ENCODE measurements at regions not wholly inside any gene's neighbourhood (a gene's known extent, or its start where the extent isn't known, plus 50 kb on each side); places are given as distances from the start of the nearest gene placed in this dataset.

DNA sequence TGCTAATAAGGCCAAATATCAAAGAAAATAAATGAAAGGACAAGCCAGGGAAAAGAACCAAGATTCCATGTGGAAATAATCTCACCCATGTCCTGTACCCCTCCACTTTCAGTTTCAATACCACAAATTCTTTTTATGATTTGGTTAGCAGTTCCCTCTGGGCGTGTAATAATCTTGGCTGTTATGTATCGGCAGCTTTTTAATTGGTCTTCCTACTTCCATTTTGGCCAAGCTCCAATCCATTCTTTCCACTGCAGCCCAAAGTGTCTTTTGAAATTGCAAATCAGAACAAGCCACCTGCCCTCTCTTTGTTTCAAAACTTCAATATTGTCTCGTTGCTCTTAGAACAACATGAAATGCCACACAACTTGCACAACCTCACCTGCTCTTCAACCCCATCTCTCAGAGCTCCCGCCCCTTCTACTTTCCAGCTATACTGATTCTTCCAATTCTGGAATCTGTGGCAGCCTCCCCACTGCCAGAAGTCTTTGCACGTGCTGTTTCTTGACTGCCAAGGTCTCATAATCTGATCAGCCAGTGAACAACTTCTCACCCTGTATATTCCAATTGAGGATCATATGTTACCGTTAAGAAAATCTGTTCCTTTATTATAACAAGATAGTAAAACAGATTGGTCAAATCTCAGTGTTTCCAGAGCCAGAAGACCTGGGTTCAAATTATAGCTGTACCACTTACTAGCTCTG lies 354.5 kb downstream of the CBLN4 start:
- no peaks in the 10 kb centered on the region for H3K27me3 ChIP-seq (replicated peaks; ENCODE audit: control insufficient read depth, insufficient read depth, low read length)
- no peak overlapping the region for H3K4me3 ChIP-seq (ENCODE audit: low read depth, low read length)
- Mint-ChIP-seq H3K27ac (ENCODE audit: unreplicated experiment) (no peak overlapping the region), H3K27me3 (ENCODE audit: insufficient read depth, unreplicated experiment) (peaks cover 6% of the 10 kb centered on the region), H3K9me3 (ENCODE audit: unreplicated experiment) (no peaks in the 10 kb centered on the region), H3K36me3 (ENCODE audit: insufficient read depth, unreplicated experiment) (no peaks in the 10 kb centered on the region), H3K4me3 (ENCODE audit: unreplicated experiment) (no peak overlapping the region), H3K4me1 (ENCODE audit: low read depth, unreplicated experiment) (no peaks in the 10 kb centered on the region)
- no peaks in the 10 kb centered on the region for H3K9me3 ChIP-seq
- H3K4me1 ChIP-seq, result no peaks in the 10 kb centered on the region
- BruUV-seq (replicated peaks), result no TSS peak
- CTCF ChIA-PET, result interaction anchor here (1.9 kb wide), 1 partner anchor 9 kb away, joined by 5 read pairs; no protein-coding TSS in a partner anchor
- POLR2A ChIA-PET, result no interaction called here
- no peak for DNase-seq
- H3K36me3 ChIP-seq (ENCODE audit: control insufficient read depth, insufficient read depth, low read length), result no peaks in the 10 kb centered on the region
- intact Hi-C loops (cut with micrococcal nuclease; ENCODE audit: unreplicated experiment), result no loop called here
- TF ChIP-seq, protein P1, sequence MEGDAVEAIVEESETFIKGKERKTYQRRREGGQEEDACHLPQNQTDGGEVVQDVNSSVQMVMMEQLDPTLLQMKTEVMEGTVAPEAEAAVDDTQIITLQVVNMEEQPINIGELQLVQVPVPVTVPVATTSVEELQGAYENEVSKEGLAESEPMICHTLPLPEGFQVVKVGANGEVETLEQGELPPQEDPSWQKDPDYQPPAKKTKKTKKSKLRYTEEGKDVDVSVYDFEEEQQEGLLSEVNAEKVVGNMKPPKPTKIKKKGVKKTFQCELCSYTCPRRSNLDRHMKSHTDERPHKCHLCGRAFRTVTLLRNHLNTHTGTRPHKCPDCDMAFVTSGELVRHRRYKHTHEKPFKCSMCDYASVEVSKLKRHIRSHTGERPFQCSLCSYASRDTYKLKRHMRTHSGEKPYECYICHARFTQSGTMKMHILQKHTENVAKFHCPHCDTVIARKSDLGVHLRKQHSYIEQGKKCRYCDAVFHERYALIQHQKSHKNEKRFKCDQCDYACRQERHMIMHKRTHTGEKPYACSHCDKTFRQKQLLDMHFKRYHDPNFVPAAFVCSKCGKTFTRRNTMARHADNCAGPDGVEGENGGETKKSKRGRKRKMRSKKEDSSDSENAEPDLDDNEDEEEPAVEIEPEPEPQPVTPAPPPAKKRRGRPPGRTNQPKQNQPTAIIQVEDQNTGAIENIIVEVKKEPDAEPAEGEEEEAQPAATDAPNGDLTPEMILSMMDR (IDR thresholded peaks at IDR 0.05; ENCODE audit: insufficient read depth in 1 of 2, low read depth in 1 of 2, low read length in 1 of 2, severe bottlenecking in 1 of 2, unreplicated experiment in 1 of 2), result no peak

DNA sequence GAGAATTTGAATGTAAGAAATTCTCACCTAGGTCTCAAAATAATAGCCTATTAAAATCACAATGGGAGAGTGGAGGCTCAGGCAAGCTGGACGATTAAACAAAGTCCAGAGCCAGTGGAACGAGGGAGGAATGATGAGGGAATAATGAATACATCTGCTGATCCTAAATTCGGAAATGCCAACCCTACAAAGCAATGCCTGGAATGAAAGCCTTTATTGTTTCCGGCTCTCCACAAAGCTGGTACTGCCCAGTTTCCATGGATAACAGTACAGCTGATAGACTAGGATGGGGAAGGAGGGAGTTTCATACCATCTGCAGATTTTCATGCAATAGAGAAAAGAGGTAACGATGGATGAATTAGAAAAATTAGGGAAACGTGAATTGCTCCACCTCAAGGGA lies 356.1 kb downstream of the CBLN4 start:
- ChIA-PET POLR2A (no interaction called here), CTCF (no interaction called here)
- no peaks in the 10 kb centered on the region for H3K36me3 ChIP-seq (ENCODE audit: control insufficient read depth, insufficient read depth, low read length)
- no TSS peak for BruUV-seq (replicated peaks)
- Mint-ChIP-seq H3K4me3 (ENCODE audit: unreplicated experiment) (no peak overlapping the region), H3K27ac (ENCODE audit: unreplicated experiment) (no peak overlapping the region), H3K4me1 (ENCODE audit: low read depth, unreplicated experiment) (no peaks in the 10 kb centered on the region), H3K9me3 (ENCODE audit: unreplicated experiment) (no peaks in the 10 kb centered on the region), H3K27me3 (ENCODE audit: insufficient read depth, unreplicated experiment) (peaks cover 6% of the 10 kb centered on the region), H3K36me3 (ENCODE audit: insufficient read depth, unreplicated experiment) (no peaks in the 10 kb centered on the region)
- TF ChIP-seq, protein P1 (IDR thresholded peaks at IDR 0.05; ENCODE audit: insufficient read depth in 1 of 2, low read depth in 1 of 2, low read length in 1 of 2, severe bottlenecking in 1 of 2, unreplicated experiment in 1 of 2), result no peak
- intact Hi-C loops (cut with micrococcal nuclease; ENCODE audit: unreplicated experiment), result no loop called here
- H3K27me3 ChIP-seq (replicated peaks; ENCODE audit: control insufficient read depth, insufficient read depth, low read length), result no peaks in the 10 kb centered on the region
- no peak overlapping the region for H3K4me3 ChIP-seq (ENCODE audit: low read depth, low read length)
- H3K9me3 ChIP-seq, result no peaks in the 10 kb centered on the region
- H3K4me1 ChIP-seq, result no peaks in the 10 kb centered on the region
- DNase-seq, result no peak

DNA sequence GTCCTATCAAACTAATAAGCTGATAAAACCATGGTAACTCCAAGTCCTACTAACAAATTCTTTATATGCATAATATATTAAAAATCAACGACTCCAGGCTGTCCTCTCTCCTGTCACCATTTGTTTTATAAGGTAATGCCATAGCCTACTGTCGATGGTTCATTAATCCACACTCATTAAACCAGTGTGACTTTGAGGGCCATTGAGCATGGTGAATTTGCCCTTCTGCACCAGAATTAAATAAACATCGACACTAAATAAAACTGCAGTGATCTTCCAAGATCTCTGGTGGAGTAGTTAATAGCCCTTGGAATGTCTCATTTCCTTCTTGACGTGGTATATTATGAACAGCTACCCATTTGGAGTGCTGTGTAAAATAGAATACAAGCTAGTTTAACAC lies 358.5 kb downstream of the CBLN4 start:
- no peaks in the 10 kb centered on the region for H3K4me1 ChIP-seq
- Mint-ChIP-seq H3K27me3 (ENCODE audit: insufficient read depth, unreplicated experiment) (peaks cover 6% of the 10 kb centered on the region), H3K4me3 (ENCODE audit: unreplicated experiment) (no peak overlapping the region), H3K27ac (ENCODE audit: unreplicated experiment) (no peak overlapping the region), H3K9me3 (ENCODE audit: unreplicated experiment) (no peaks in the 10 kb centered on the region), H3K36me3 (ENCODE audit: insufficient read depth, unreplicated experiment) (no peaks in the 10 kb centered on the region), H3K4me1 (ENCODE audit: low read depth, unreplicated experiment) (no peaks in the 10 kb centered on the region)
- intact Hi-C loops (cut with micrococcal nuclease; ENCODE audit: unreplicated experiment), result no loop called here
- H3K4me3 ChIP-seq (ENCODE audit: low read depth, low read length), result no peak overlapping the region
- BruUV-seq (replicated peaks), result no TSS peak
- TF ChIP-seq, protein P1 (IDR thresholded peaks at IDR 0.05; ENCODE audit: insufficient read depth in 1 of 2, low read depth in 1 of 2, low read length in 1 of 2, severe bottlenecking in 1 of 2, unreplicated experiment in 1 of 2), result no peak
- ChIA-PET POLR2A (no interaction called here), CTCF (no interaction called here)
- DNase-seq, result no peak
- no peaks in the 10 kb centered on the region for H3K27me3 ChIP-seq (replicated peaks; ENCODE audit: control insufficient read depth, insufficient read depth, low read length)
- no peaks in the 10 kb centered on the region for H3K9me3 ChIP-seq
- H3K36me3 ChIP-seq (ENCODE audit: control insufficient read depth, insufficient read depth, low read length), result no peaks in the 10 kb centered on the region

Data from Caco-2 (cell line).